NB4 (cell line): ENCODE measurements at regions not wholly inside any gene's neighbourhood (a gene's known extent, or its start where the extent isn't known, plus 50 kb on each side); places are given as distances from the start of the nearest gene placed in this dataset.

Experiments used
- MYC ChIP-seq: IDR thresholded peaks from 2 replicates; pipeline ENCODE4 v1.6.1; 2011; ENCODE audit warnings: low read depth, low read length
- TF ChIP-seq, protein P1 (sequence below): IDR thresholded peaks from one replicate; pipeline ENCODE4 v1.5.1; 2012; ENCODE audit warnings: low read depth, low read length

DNA sequence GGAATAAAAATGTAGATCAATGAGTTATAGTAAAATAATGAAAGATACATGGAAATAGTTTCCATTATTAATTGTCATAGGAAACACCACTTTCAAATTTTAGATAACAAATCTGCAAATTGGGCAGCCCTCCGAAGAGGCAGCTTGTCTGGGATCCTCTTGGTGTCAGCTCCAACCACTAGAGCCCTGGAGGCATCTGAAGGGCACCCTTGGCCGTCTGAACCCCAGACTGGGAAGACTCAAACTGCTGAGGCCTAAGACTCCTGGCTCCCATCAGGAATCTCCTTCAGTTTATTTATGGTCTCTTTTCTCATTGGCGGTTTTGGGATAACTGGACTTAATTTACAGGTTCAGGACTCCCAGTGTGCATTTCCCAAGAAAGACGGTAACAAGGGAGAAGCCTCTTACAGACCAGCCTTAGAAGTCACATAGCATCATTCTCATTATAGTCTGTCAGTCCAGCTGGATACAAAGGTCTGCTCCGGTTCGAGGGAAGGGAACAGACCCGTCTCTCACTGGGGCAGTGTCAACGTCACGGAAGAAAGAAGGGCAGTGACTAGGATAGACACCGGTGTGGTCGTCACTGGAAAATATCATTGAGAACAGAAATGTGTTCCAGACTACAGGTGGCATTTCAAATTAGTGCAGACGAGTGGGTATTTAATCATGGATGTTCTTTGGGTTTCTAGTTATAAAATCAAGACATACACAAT is 390.7 kb upstream of the NETO1 start:
- TF ChIP-seq, protein P1, sequence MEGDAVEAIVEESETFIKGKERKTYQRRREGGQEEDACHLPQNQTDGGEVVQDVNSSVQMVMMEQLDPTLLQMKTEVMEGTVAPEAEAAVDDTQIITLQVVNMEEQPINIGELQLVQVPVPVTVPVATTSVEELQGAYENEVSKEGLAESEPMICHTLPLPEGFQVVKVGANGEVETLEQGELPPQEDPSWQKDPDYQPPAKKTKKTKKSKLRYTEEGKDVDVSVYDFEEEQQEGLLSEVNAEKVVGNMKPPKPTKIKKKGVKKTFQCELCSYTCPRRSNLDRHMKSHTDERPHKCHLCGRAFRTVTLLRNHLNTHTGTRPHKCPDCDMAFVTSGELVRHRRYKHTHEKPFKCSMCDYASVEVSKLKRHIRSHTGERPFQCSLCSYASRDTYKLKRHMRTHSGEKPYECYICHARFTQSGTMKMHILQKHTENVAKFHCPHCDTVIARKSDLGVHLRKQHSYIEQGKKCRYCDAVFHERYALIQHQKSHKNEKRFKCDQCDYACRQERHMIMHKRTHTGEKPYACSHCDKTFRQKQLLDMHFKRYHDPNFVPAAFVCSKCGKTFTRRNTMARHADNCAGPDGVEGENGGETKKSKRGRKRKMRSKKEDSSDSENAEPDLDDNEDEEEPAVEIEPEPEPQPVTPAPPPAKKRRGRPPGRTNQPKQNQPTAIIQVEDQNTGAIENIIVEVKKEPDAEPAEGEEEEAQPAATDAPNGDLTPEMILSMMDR, result no peak
- TF ChIP-seq MYC, result no peak
